Prostate gland (tissue), 2 donors: ENCODE measurements at regions not wholly inside any gene's neighbourhood (a gene's known extent, or its start where the extent isn't known, plus 50 kb on each side); places are given as distances from the start of the nearest gene placed in this dataset.
"Not testable (repeated sequence)": the region's sequence is repeated elsewhere in the genome, so short reads cannot be mapped to it uniquely, and the experiment has no call there.

Source experiments
- CTCF ChIP-seq, 4 experiments: fragments of 200-600 bp in 2 of 4; fragments of 450-650 bp in 2 of 4; sonication (generic) in 2 of 4; IDR thresholded peaks; 1 replicate in 3 of 4; 2 replicates in 1 of 4; pipeline ENCODE4 v1.5.1; 2016 to 2019; ENCODE audit warnings: antibody characterized with exemption in 4 of 4, mild to moderate bottlenecking in 2 of 4, moderate library complexity in 2 of 4
- POLR2A ChIP-seq: fragments of 450-650 bp; IDR thresholded peaks from one replicate; pipeline ENCODE4 v1.6.1; 2016; ENCODE audit warnings: antibody characterized with exemption, mild to moderate bottlenecking
- POLR2AphosphoS5 ChIP-seq: sonication (generic); formaldehyde crosslinking; IDR thresholded peaks from one replicate; pipeline ENCODE4 v1.6.1; 2017; ENCODE audit warnings: antibody characterized with exemption

DNA sequence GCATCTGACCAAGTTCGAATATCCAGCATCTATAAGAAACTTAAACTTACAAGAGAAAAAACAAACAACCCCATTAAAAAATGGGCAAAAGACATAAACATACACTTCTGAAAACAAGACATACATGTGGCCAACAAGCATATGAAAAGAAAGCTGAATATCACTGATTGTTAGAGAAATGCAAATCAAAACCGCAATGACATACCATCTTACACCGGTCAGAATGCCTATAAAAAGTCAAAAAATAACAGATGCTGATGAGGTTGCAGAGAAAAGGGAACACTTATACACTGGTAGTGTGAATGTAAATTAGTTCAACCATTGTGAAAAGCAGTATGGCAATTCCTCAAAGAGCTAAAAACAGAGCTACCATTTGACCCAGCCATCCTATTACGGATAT lies 166.0 kb downstream of the RRAGB start:
- TF ChIP-seq CTCF (IDR thresholded peaks at IDR 0.05); POLR2A; POLR2AphosphoS5: not testable (repeated sequence)
